HG02870 (cell line): ENCODE measurements at regions not wholly inside any gene's neighbourhood (a gene's known extent, or its start where the extent isn't known, plus 50 kb on each side); places are given as distances from the start of the nearest gene placed in this dataset.
"Not testable (repeated sequence)": the region's sequence is repeated elsewhere in the genome, so short reads cannot be mapped to it uniquely, and the experiment has no call there.

ENCODE experiments used
- ATAC-seq: cut with Tn5 transposase; IDR thresholded peaks from one replicate; pipeline ENCODE4 v1.9.1; 2021; ENCODE audit warnings: mild to moderate bottlenecking, moderate library complexity; ENCODE audit not compliant: unreplicated experiment

- ATAC-seq, result not testable (repeated sequence)
Observed at GRCh38 chr9:42568942-42569556, 385.6 kb downstream of the SPATA31A6 start.

- not testable (repeated sequence) for ATAC-seq
Observed at GRCh38 chr9:42577851-42578250, 394.4 kb downstream of the SPATA31A6 start.
